Activated CD4-positive, alpha-beta T cell treated with anti-CD3 and anti-CD28 coated beads for 36 hours (primary cell): ENCODE measurements at regions not wholly inside any gene's neighbourhood (a gene's known extent, or its start where the extent isn't known, plus 50 kb on each side); places are given as distances from the start of the nearest gene placed in this dataset.

Experiments used
- ATAC-seq: fragments of 200-7000 bp; cut with Tn5 transposase; one replicate; pipeline ENCODE4 v1.10.0; 2021; ENCODE audit warnings: mild to moderate bottlenecking, moderate library complexity
- CTCF ChIA-PET: fragments of 350-600 bp; sonication (Branson Sonifier 250); formaldehyde crosslinking; loops from one replicate; lab custom pipeline; 2021; ENCODE audit warnings: antibody characterized with exemption; lab: Charles Lee
- POLR2A ChIA-PET: fragments of 350-600 bp; sonication (Branson Sonifier 250); formaldehyde crosslinking; loops from one replicate; lab custom pipeline; 2021; ENCODE audit warnings: antibody characterized with exemption, inconsistent platforms; lab: Charles Lee
- DNase-seq: peaks from one replicate; pipeline ENCODE4 v3.0.0-alpha.2; 2020
- H3K27ac Mint-ChIP-seq: one replicate; pipeline ENCODE4 v1.8.0; 2021; ENCODE audit warnings: mixed read lengths
- H3K27me3 Mint-ChIP-seq: one replicate; pipeline ENCODE4 v1.8.0; 2021; ENCODE audit warnings: mixed read lengths
- H3K36me3 Mint-ChIP-seq: one replicate; pipeline ENCODE4 v1.8.0; 2021; ENCODE audit warnings: low read depth, mixed read lengths
- H3K4me1 Mint-ChIP-seq: one replicate; pipeline ENCODE4 v1.8.0; 2021; ENCODE audit warnings: mixed read lengths
- H3K4me3 Mint-ChIP-seq: one replicate; pipeline ENCODE4 v1.8.0; 2021; ENCODE audit warnings: mild to moderate bottlenecking, moderate library complexity, mixed read lengths
- H3K9me3 Mint-ChIP-seq: one replicate; pipeline ENCODE4 v1.8.0; 2021; ENCODE audit warnings: low read depth, mixed read lengths
- intact Hi-C, 2 experiments: fragments of 100-400 bp; cut with DNase I in 1 of 2; cut with micrococcal nuclease in 1 of 2; formaldehyde crosslinking; loops; one replicate each; pipeline versions ENCODE4 v1.14.2 to v1.15.1; 2022 to 2024; cut with DNase I, micrococcal nuclease

GRCh38 chr4:179114615-179115014 lies 1672.4 kb upstream of the AGA start:
- no peak for DNase-seq
- CTCF ChIA-PET, result no interaction called here

GRCh38 chr4:179116011-179116410 lies 1673.8 kb upstream of the AGA start:
- ChIA-PET CTCF (interaction anchor here (0.6 kb wide), 1 partner anchor 258 kb away, joined by 3 read pairs; no protein-coding TSS in a partner anchor), POLR2A (no interaction called here)
- no peak overlapping the region for H3K27ac Mint-ChIP-seq
- no peak for DNase-seq
- no peaks in the 10 kb centered on the region for H3K4me1 Mint-ChIP-seq
- H3K9me3 Mint-ChIP-seq, result peaks cover 15% of the 10 kb centered on the region
- intact Hi-C loops, result no loop called here
- no peaks in the 10 kb centered on the region for H3K27me3 Mint-ChIP-seq
- no peaks in the 10 kb centered on the region for H3K36me3 Mint-ChIP-seq
- no peak for ATAC-seq
- H3K4me3 Mint-ChIP-seq, result no peak overlapping the region

More at GRCh38 chr4:179114615-179115014, 1672.4 kb upstream of the AGA start:
- intact Hi-C loops, result no loop called here
- H3K9me3 Mint-ChIP-seq, result peaks cover 18% of the 10 kb centered on the region
- no peaks in the 10 kb centered on the region for H3K36me3 Mint-ChIP-seq
- no peaks in the 10 kb centered on the region for H3K27me3 Mint-ChIP-seq
- H3K27ac Mint-ChIP-seq, result no peak overlapping the region
- H3K4me1 Mint-ChIP-seq, result no peaks in the 10 kb centered on the region
- H3K4me3 Mint-ChIP-seq, result no peak overlapping the region
- no peak for ATAC-seq
- POLR2A ChIA-PET, result no interaction called here

GRCh38 chr4:179116581-179116980 lies 1674.3 kb upstream of the AGA start:
- no peaks in the 10 kb centered on the region for H3K27me3 Mint-ChIP-seq
- H3K9me3 Mint-ChIP-seq, result peaks cover 15% of the 10 kb centered on the region
- intact Hi-C loops, result no loop called here
- no peak overlapping the region for H3K27ac Mint-ChIP-seq
- no peaks in the 10 kb centered on the region for H3K36me3 Mint-ChIP-seq
- CTCF ChIA-PET, result interaction anchor here (0.6 kb wide), 1 partner anchor 257 kb away, joined by 3 read pairs; no protein-coding TSS in a partner anchor
- ATAC-seq, result no peak
- no peaks in the 10 kb centered on the region for H3K4me1 Mint-ChIP-seq
- no peak overlapping the region for H3K4me3 Mint-ChIP-seq
- POLR2A ChIA-PET, result no interaction called here
- no peak for DNase-seq

- no peak for ATAC-seq
Measured at GRCh38 chr4:179123084-179123483, 1680.8 kb upstream of the AGA start.

GRCh38 chr4:179124419-179124818 lies 1682.2 kb upstream of the AGA start:
- DNase-seq (no peak), ATAC-seq (no peak)
- no peak overlapping the region for H3K27ac Mint-ChIP-seq
- H3K4me3 Mint-ChIP-seq, result no peak overlapping the region
- ChIA-PET CTCF (no interaction called here), POLR2A (no interaction called here)
- H3K4me1 Mint-ChIP-seq, result no peaks in the 10 kb centered on the region
- no peaks in the 10 kb centered on the region for H3K36me3 Mint-ChIP-seq
- peaks cover 6% of the 10 kb centered on the region for H3K9me3 Mint-ChIP-seq
- intact Hi-C loops, result no loop called here
- no peaks in the 10 kb centered on the region for H3K27me3 Mint-ChIP-seq

More at GRCh38 chr4:179123084-179123483, 1680.8 kb upstream of the AGA start:
- Mint-ChIP-seq H3K36me3 (no peaks in the 10 kb centered on the region), H3K27ac (no peak overlapping the region), H3K4me1 (no peaks in the 10 kb centered on the region), H3K9me3 (peaks cover 8% of the 10 kb centered on the region), H3K27me3 (no peaks in the 10 kb centered on the region), H3K4me3 (no peak overlapping the region)
- ChIA-PET CTCF (no interaction called here), POLR2A (no interaction called here)
- no peak for DNase-seq
- intact Hi-C loops, result no loop called here

GRCh38 chr4:179124957-179125356 lies 1682.7 kb upstream of the AGA start:
- Mint-ChIP-seq H3K27ac (no peak overlapping the region), H3K4me1 (no peaks in the 10 kb centered on the region), H3K27me3 (no peaks in the 10 kb centered on the region), H3K4me3 (no peak overlapping the region), H3K36me3 (no peaks in the 10 kb centered on the region), H3K9me3 (peaks cover 7% of the 10 kb centered on the region)
- ATAC-seq (no peak), DNase-seq (no peak)
- intact Hi-C loops, result no loop called here
- POLR2A ChIA-PET, result no interaction called here
- CTCF ChIA-PET, result no interaction called here

- Mint-ChIP-seq H3K27ac (no peak overlapping the region), H3K9me3 (peaks cover 7% of the 10 kb centered on the region), H3K36me3 (no peaks in the 10 kb centered on the region), H3K27me3 (no peaks in the 10 kb centered on the region), H3K4me1 (no peaks in the 10 kb centered on the region), H3K4me3 (no peak overlapping the region)
- CTCF ChIA-PET, result interaction anchor here (0.6 kb wide), 1 partner anchor 238 kb away, joined by 3 read pairs; no protein-coding TSS in a partner anchor
- intact Hi-C loops, result no loop called here
- ATAC-seq (no peak), DNase-seq (no peak)
- POLR2A ChIA-PET, result no interaction called here
Measured at GRCh38 chr4:179125870-179126269, 1683.6 kb upstream of the AGA start.

GRCh38 chr4:179128299-179128698 lies 1686.1 kb upstream of the AGA start:
- DNase-seq (no peak), ATAC-seq (no peak)
- no peaks in the 10 kb centered on the region for H3K4me1 Mint-ChIP-seq
- no peak overlapping the region for H3K4me3 Mint-ChIP-seq
- POLR2A ChIA-PET, result no interaction called here
- H3K9me3 Mint-ChIP-seq, result peaks cover 7% of the 10 kb centered on the region
- no peaks in the 10 kb centered on the region for H3K27me3 Mint-ChIP-seq
- CTCF ChIA-PET, result no interaction called here
- H3K27ac Mint-ChIP-seq, result no peak overlapping the region
- intact Hi-C loops, result no loop called here
- no peaks in the 10 kb centered on the region for H3K36me3 Mint-ChIP-seq

- no peaks in the 10 kb centered on the region for H3K4me1 Mint-ChIP-seq
- no peaks in the 10 kb centered on the region for H3K27me3 Mint-ChIP-seq
- H3K27ac Mint-ChIP-seq, result no peak overlapping the region
- ATAC-seq, result no peak
- no peak for DNase-seq
- no peak overlapping the region for H3K4me3 Mint-ChIP-seq
- peaks cover 2% of the 10 kb centered on the region for H3K9me3 Mint-ChIP-seq
- ChIA-PET CTCF (no interaction called here), POLR2A (no interaction called here)
- no peaks in the 10 kb centered on the region for H3K36me3 Mint-ChIP-seq
- intact Hi-C loops, result no loop called here
Measured at GRCh38 chr4:179130122-179130714, 1688.0 kb upstream of the AGA start.

GRCh38 chr4:179145746-179146525 lies 1703.7 kb upstream of the AGA start:
- ChIA-PET CTCF (no interaction called here), POLR2A (no interaction called here)
- no peaks in the 10 kb centered on the region for H3K4me1 Mint-ChIP-seq
- intact Hi-C loops, result no loop called here
- DNase-seq, result no peak
- H3K27me3 Mint-ChIP-seq, result no peaks in the 10 kb centered on the region
- no peak overlapping the region for H3K4me3 Mint-ChIP-seq
- no peak overlapping the region for H3K27ac Mint-ChIP-seq
- peaks cover 3% of the 10 kb centered on the region for H3K9me3 Mint-ChIP-seq
- H3K36me3 Mint-ChIP-seq, result no peaks in the 10 kb centered on the region
- no peak for ATAC-seq

- peaks cover 12% of the 10 kb centered on the region for H3K9me3 Mint-ChIP-seq
- CTCF ChIA-PET, result no interaction called here
- intact Hi-C loops, result no loop called here
- no peaks in the 10 kb centered on the region for H3K36me3 Mint-ChIP-seq
- H3K4me3 Mint-ChIP-seq, result no peak overlapping the region
- no peak overlapping the region for H3K27ac Mint-ChIP-seq
- H3K4me1 Mint-ChIP-seq, result no peaks in the 10 kb centered on the region
- no peak for ATAC-seq
- no peak for DNase-seq
- H3K27me3 Mint-ChIP-seq, result no peaks in the 10 kb centered on the region
- POLR2A ChIA-PET, result no interaction called here
Measured at GRCh38 chr4:179151770-179152169, 1709.5 kb upstream of the AGA start.

GRCh38 chr4:179163147-179163546 lies 1720.9 kb upstream of the AGA start:
- Mint-ChIP-seq H3K4me3 (no peak overlapping the region), H3K36me3 (no peaks in the 10 kb centered on the region), H3K27me3 (no peaks in the 10 kb centered on the region), H3K4me1 (no peaks in the 10 kb centered on the region), H3K9me3 (peaks cover 7% of the 10 kb centered on the region), H3K27ac (no peak overlapping the region)
- intact Hi-C loops, result no loop called here
- ChIA-PET POLR2A (no interaction called here), CTCF (no interaction called here)
- DNase-seq, result no peak
- no peak for ATAC-seq
